Ovary (tissue), 7 donors: ENCODE measurements at regions not wholly inside any gene's neighbourhood (a gene's known extent, or its start where the extent isn't known, plus 50 kb on each side); places are given as distances from the start of the nearest gene placed in this dataset.

Experiments used
- DNase-seq, 5 donors: peaks; one replicate each; pipeline ENCODE4 v3.0.0-alpha.2; 2019 to 2020
- H3K27ac ChIP-seq, 2 donors: fragments of 200-600 bp; one replicate each; pipeline versions ENCODE4 v1.5.1 to v1.8.0; 2019 to 2022
- H3K27me3 ChIP-seq: fragments of 200-600 bp; one replicate; pipeline ENCODE4 v1.8.0; 2022
- H3K36me3 ChIP-seq: fragments of 200-600 bp; sonication (generic); one replicate; pipeline ENCODE4 v1.5.1; 2019
- H3K4me1 ChIP-seq: one replicate; pipeline ENCODE4 v1.8.1; 2013; ENCODE audit warnings: mild to moderate bottlenecking, moderate library complexity; ENCODE audit not compliant: insufficient read depth
- H3K4me3 ChIP-seq: fragments of 200-600 bp; sonication (generic); one replicate; pipeline ENCODE4 v1.5.1; 2017
- H3K9me3 ChIP-seq, 2 donors: fragments of 200-600 bp in 1 of 2; sonication (generic) in 1 of 2; one replicate each; pipeline versions ENCODE4 v1.5.1 to v1.8.1; 2013 to 2019; ENCODE audit warnings: mild to moderate bottlenecking in 1 of 2, moderate library complexity in 1 of 2
- EP300 ChIP-seq: sonication (generic); formaldehyde crosslinking; IDR thresholded peaks from one replicate; pipeline ENCODE4 v1.6.1; 2017; ENCODE audit warnings: antibody characterized with exemption
- POLR2A ChIP-seq: fragments of 450-650 bp; IDR thresholded peaks from one replicate; pipeline ENCODE4 v1.6.1; 2017; ENCODE audit warnings: antibody characterized with exemption, mild to moderate bottlenecking, moderate library complexity
- WGBS, 3 donors: extraction: QIAGEN DNeasy Blood & Tissue Kit in 1 of 3; methylation state at CpG; one replicate each; pipeline versions ENCODE4 v1.1.5 to v1.1.7; 2013 to 2017; 5-methylcytosine and 5-hydroxymethylcytosine counted together
- intact Hi-C, 4 donors: fragments of 100-400 bp; cut with DNase I; formaldehyde crosslinking; loops; one replicate each; pipeline versions ENCODE4 v1.11.0 to v1.15.1; 2022 to 2023
- TF ChIP-seq, protein P1 (sequence below), 3 donors: fragments of 450-650 bp in 2 of 3; fragments of 200-600 bp in 1 of 3; IDR thresholded peaks; one replicate each; pipeline versions ENCODE4 v1.5.1 to v1.8.0; 2016 to 2022; ENCODE audit warnings: antibody characterized with exemption in 3 of 3, mild to moderate bottlenecking in 1 of 3
- donor health status: DM: no; HTN: no; CAD: no; lungs with moderate emphysema.
- donor health status: DM: no; HTN: no; CAD: no.
- donor health status: Bipolar disorder and iron deficiency.
- donor health status: DM: no; HTN: no; CAD: no.
- donor health status: DM: yes; HTN: yes; CAD: no.

DNA sequence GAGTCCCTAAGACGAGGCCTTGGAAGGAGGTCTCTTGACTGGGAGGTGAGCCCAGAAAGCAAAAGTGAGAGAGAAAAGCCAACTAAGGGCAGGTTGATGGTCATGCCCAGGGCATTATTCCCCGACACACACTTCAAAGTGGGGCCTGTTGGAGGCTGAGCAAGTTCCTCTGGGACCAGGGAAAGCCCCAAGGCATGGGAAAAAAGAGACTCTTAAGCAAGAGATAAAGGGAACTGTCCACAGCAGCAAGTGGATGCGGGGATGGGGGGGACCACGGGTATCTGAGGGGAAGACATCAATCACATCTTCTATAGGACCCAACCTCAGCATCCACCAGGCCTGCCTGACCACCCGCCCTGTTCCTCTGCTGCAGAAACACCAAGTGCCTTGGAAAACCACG, 119.9 kb upstream of the MAFB start:
- H3K4me3 ChIP-seq, result no peak overlapping the region
- 64 to 76% (median 71%) methylated on average over 6 of the region's 6 CpGs for WGBS, 3 donors
- H3K9me3 ChIP-seq, result no peaks in the 10 kb centered on the region
- no peak overlapping the region for H3K27ac ChIP-seq
- TF ChIP-seq, protein P1, sequence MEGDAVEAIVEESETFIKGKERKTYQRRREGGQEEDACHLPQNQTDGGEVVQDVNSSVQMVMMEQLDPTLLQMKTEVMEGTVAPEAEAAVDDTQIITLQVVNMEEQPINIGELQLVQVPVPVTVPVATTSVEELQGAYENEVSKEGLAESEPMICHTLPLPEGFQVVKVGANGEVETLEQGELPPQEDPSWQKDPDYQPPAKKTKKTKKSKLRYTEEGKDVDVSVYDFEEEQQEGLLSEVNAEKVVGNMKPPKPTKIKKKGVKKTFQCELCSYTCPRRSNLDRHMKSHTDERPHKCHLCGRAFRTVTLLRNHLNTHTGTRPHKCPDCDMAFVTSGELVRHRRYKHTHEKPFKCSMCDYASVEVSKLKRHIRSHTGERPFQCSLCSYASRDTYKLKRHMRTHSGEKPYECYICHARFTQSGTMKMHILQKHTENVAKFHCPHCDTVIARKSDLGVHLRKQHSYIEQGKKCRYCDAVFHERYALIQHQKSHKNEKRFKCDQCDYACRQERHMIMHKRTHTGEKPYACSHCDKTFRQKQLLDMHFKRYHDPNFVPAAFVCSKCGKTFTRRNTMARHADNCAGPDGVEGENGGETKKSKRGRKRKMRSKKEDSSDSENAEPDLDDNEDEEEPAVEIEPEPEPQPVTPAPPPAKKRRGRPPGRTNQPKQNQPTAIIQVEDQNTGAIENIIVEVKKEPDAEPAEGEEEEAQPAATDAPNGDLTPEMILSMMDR (IDR thresholded peaks at IDR 0.05), result no peak
- TF ChIP-seq POLR2A, result no peak
- TF ChIP-seq EP300, result no peak
- H3K4me1 ChIP-seq, result no peaks in the 10 kb centered on the region
- no peak for DNase-seq
- H3K36me3 ChIP-seq, result no peaks in the 10 kb centered on the region
- no peaks in the 10 kb centered on the region for H3K27me3 ChIP-seq
- intact Hi-C loops, result loop anchor here in 2 of 4 donors (10.0 kb wide), 2 partner anchors 56 to 86 kb away; no protein-coding TSS in a partner anchor

DNA sequence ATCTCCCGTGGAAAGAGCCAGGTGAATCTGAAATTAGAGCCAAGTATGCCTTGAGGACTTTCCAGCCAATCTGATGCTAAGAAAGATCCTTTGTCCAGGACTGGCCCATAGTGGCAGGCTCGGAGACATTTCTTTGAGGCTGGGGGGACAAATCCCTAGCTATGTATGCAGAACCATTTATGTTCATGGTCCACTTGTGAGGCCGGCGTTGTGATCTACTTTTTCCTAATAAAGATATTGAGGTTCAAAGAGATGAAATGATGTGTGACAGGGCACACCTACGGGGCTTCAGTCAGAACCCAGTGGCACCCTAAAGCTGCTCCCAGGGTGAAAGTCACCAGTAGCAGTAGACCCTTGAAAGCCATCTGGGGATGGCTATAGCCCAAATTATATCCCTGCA, 120.3 kb upstream of the MAFB start:
- no peaks in the 10 kb centered on the region for H3K27me3 ChIP-seq
- intact Hi-C loops, result loop anchor here in 2 of 4 donors (10.0 kb wide), 2 partner anchors 55 to 85 kb away; no protein-coding TSS in a partner anchor
- WGBS, 3 donors, result 89 to 91% (median 89%) methylated on average over 5 of the region's 5 CpGs
- H3K27ac ChIP-seq, result no peak overlapping the region
- no peaks in the 10 kb centered on the region for H3K36me3 ChIP-seq
- H3K4me1 ChIP-seq, result no peaks in the 10 kb centered on the region
- H3K4me3 ChIP-seq, result no peak overlapping the region
- DNase-seq, result no peak
- no peaks in the 10 kb centered on the region for H3K9me3 ChIP-seq
- no peak for TF ChIP-seq EP300
- TF ChIP-seq POLR2A, result no peak
- TF ChIP-seq, protein P1 (IDR thresholded peaks at IDR 0.05), result no peak

DNA sequence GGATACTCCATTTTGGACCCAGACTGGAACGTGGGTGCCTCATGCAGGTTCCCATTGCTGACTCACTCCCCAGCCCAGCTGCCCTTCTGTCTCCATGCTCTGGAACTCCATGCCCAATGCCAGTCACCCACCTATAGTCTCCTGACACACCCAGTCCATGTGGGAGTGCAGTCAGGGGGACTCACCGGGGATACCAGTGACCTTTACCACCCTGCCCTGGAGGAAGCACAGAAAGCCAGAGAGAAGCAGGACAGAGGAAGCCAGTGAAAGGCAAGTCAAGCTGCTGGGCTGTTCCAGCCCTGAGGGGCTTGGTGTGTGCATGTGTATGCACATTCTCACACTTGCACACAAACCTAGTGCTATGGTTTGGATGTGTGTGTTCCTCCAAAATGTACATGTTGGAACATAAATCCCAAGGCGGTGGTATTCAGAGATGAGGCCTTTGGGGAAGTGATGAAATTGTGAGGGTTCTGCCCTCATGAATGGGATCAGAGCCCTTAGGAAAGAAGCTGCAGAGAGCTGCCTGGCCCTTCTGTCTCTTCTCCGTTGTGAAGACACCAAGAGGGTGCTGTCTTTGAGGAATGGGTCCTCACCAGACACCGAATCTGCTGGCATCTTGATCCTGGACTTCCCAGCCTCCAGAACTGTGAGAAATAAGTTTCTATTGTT, 121.4 kb upstream of the MAFB start:
- intact Hi-C loops, result no loop called here
- H3K36me3 ChIP-seq, result no peaks in the 10 kb centered on the region
- 68 to 76% (median 73%) methylated on average over 5 of the region's 5 CpGs for WGBS, 3 donors

DNA sequence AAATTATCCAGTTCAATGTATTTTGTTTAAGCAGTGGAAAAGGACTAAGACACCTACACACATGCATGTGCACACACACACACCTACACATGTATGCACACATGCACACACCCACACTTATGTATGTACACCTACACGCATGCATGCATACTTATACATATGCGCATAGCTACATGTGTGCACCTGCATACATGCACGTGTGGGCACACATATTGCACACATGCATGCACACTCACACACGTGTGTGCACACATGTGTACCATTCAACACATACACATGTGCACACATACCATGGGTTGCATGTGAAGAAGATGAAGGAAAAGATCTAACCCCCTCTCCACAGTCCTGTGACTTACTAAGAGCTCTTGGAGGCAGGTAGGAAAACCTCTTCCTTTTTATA, 122.0 kb upstream of the MAFB start:
- 87 to 92% (median 87%) methylated on average over 4 of the region's 4 CpGs for WGBS, 3 donors
- intact Hi-C loops, result no loop called here
- Histone ChIP-seq H3K27me3 (no peaks in the 10 kb centered on the region), H3K36me3 (no peaks in the 10 kb centered on the region), H3K4me3 (no peak overlapping the region), H3K4me1 (no peaks in the 10 kb centered on the region), H3K27ac (no peak overlapping the region), H3K9me3 (no peaks in the 10 kb centered on the region)
- TF ChIP-seq POLR2A, result no peak
- TF ChIP-seq, protein P1 (IDR thresholded peaks at IDR 0.05), result no peak
- TF ChIP-seq EP300, result no peak
- no peak for DNase-seq

More for the DNA sequence above, 121.4 kb upstream of the MAFB start:
- DNase-seq, result no peak
- Histone ChIP-seq H3K4me3 (no peak overlapping the region), H3K4me1 (no peaks in the 10 kb centered on the region), H3K27me3 (no peaks in the 10 kb centered on the region), H3K27ac (no peak overlapping the region), H3K9me3 (no peaks in the 10 kb centered on the region)
- no peak for TF ChIP-seq POLR2A
- TF ChIP-seq, protein P1 (IDR thresholded peaks at IDR 0.05), result no peak
- no peak for TF ChIP-seq EP300
